ENCODE measurements at regions not wholly inside any gene's neighbourhood (a gene's known extent, or its start where the extent isn't known, plus 50 kb on each side); places are given as distances from the start of the nearest gene placed in this dataset.
A peak's percentile ranks its signal among the peaks of the same experiment; 100 is the strongest.

DNA sequence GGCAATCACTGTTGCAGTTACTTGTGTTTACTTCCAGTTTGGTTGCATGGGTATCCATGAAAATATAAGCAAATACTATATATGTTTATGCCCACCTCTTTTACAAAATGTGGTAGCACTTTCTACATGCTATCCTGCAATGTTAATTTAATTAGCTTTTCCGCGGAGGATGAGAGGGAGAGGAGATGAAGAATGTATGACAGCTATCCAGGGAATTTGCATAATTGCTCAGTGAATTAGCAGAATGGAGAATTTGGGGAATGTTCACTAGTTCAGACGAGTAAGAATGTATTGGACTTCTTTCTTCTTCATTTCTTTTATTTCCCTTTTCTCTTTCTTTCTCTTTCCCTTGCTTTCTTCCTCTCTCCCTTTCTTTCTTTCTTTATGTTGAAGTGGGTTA, 140.7 kb upstream of the SLC28A3 start:
- Histone ChIP-seq H3K9me3 (replicated peaks) (no peaks in the 10 kb centered on the region), H3K27me3 (0 out of 2 replicates have a peak, but pooled peaks cover 5% of the 10 kb centered on the region), H3K4me3 (no peak overlapping the region), H3K27ac (no peak overlapping the region), H3K36me3 (no peaks in the 10 kb centered on the region), H3K4me1 (no peaks in the 10 kb centered on the region)
- no peak for DNase-seq

DNA sequence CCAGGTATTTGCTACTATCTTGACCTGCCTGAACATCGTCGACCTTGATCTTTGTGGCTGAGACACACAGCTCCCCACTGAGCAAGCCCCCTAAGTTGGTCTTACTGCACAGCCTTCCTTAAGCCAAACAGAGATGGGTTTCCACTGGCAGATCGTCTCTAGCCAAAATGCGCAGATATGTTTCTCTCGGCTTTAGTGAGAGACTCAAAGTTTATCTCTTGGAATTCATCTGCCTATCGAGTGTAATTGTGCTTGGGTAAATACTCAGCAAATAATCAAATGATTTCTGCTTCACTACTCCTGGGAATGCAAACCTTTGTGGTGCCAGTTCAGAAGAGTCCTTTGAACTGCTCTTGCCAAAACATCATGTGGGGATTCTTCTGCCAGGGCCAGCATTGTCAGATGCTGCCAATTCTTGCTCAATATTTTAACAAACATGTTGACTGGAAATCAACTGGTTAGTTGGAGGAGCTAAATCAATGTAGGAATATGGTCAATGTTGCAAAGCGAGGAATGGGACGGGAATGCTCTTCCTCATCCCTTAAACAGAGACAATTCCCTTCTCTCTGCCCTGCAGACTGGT, 141.2 kb upstream of the SLC28A3 start:
- DNase-seq = no peak
- no peak overlapping the region for H3K4me3 ChIP-seq
- H3K4me1 ChIP-seq = no peaks in the 10 kb centered on the region
- no peaks in the 10 kb centered on the region for H3K9me3 ChIP-seq (replicated peaks)
- H3K27me3 ChIP-seq = 0 out of 2 replicates have a peak, but pooled peaks cover 5% of the 10 kb centered on the region
- H3K27ac ChIP-seq = no peak overlapping the region
- H3K36me3 ChIP-seq = no peaks in the 10 kb centered on the region

DNA sequence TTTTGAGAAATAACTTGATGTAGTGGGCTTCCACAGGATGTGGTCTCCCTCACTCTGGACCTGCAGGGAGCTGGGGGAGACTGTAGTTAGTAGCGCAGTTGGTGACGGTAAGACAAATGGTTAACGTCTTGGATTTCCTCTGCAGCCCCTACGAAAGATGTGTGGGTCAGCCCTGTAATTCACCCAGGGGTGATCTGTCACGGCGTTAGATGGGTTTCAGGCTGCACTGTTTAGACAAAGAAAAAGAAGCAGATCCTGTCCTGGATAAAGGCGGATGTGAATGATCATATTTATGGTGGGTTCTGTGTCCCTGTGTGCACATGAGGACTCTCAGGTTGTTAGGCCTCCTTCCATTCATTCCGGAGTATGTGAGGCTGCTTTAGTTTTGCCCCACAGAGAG, 142.0 kb upstream of the SLC28A3 start:
- H3K27ac ChIP-seq = no peak overlapping the region
- no peak overlapping the region for H3K4me3 ChIP-seq
- H3K36me3 ChIP-seq = no peaks in the 10 kb centered on the region
- DNase-seq = no peak
- 0 out of 2 replicates have a peak, but pooled peaks cover 5% of the 10 kb centered on the region for H3K27me3 ChIP-seq
- H3K4me1 ChIP-seq = no peaks in the 10 kb centered on the region
- no peaks in the 10 kb centered on the region for H3K9me3 ChIP-seq (replicated peaks)

DNA sequence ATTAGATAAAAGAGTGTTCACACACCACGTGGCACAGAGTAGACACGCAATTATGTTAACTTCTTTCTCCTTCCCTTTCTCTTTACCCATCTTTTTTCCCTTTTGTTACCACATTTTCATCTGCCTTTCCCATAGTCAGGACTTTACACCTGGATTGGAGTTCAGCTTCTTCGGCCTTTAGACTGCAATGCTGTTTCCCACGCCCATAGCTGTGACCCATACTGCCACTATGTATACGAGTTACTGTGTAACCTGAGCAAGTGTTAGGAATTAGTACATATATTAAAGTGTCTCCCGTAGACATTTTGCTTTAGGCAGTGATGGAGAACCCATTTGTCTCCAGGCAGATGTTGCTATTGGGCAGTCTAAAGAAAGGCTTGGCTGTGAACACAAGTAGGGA, 143.6 kb upstream of the SLC28A3 start:
- no peak for DNase-seq
- H3K9me3 ChIP-seq (replicated peaks) = no peaks in the 10 kb centered on the region
- H3K4me1 ChIP-seq = no peaks in the 10 kb centered on the region
- no peak overlapping the region for H3K4me3 ChIP-seq
- H3K27me3 ChIP-seq = no peaks in the 10 kb centered on the region
- H3K36me3 ChIP-seq = no peaks in the 10 kb centered on the region
- H3K27ac ChIP-seq = no peak overlapping the region

DNA sequence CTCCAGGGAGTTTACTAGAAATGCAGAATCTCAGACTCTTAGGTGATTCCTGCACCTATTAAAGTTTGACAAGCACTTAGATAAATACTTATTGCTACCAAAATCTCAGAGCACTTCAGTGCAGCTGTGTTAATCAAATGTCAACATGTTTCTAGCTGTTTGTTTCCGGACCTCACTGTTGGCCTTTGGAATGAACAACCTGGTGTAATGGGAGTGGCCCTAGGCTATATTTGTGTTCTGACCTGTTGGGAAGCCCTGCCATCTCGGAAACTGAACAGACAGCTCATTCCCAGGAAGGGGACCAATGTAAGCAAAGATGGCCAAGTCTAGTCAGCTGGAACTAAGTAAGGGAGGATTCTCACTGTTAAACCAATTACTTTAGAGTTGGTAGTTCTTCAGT, 145.0 kb upstream of the SLC28A3 start:
- Histone ChIP-seq H3K27me3 (no peaks in the 10 kb centered on the region), H3K27ac (no peak overlapping the region), H3K4me1 (no peaks in the 10 kb centered on the region), H3K4me3 (no peak overlapping the region), H3K9me3 (replicated peaks) (no peaks in the 10 kb centered on the region), H3K36me3 (no peaks in the 10 kb centered on the region)
- DNase-seq = no peak

DNA sequence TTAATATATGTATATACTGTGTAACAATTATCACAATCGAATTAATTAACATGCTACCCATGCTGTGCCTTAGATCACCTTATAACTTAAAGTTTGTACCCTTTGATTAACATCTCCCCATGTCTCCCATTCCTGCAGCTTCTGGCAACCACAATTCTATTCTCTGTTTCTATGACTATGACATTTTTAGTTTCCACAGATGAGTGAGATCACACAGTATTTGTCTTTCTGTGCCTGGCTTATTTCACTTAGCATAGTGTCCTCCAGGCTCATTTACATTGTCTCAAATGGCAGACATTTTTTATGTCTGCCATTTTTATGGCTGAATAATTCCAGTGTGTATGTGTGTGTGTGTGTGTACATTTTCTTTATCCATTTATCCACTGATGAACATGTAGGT, 146.1 kb upstream of the SLC28A3 start:
- Histone ChIP-seq H3K27ac (no peak overlapping the region), H3K27me3 (no peaks in the 10 kb centered on the region), H3K9me3 (replicated peaks) (no peaks in the 10 kb centered on the region), H3K4me1 (no peaks in the 10 kb centered on the region), H3K36me3 (no peaks in the 10 kb centered on the region), H3K4me3 (no peak overlapping the region)
- DNase-seq = no peak

DNA sequence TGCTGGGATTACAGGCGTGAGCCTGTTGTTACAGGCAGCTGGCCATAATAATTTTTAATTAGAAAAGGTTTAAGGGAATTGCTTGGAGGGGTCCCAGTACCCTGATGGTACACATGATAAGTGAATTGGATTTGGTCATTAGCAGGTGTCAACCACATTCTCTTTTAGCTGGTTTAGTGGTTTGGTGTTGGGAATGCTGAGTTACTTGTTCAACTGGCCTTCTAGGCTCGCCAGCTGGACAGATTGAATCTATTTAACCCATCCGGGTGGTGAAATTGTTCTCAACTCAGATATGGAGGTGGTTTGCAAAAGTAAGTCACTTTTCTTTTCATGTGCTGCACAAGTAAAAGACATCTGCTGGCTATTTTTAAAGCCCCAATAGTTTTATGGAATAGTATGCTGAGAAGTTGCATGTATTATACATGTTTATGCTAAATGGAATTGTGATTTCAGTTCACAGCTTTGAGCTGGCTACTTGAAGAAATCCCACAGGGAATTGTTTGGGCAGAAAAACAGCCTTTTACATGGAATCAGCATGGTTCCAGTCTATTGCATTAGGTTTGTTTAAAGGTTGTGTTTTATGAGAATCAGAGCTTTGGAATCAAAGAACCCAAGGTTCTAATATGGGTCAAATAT, 149.8 kb upstream of the SLC28A3 start:
- Histone ChIP-seq H3K27me3 (no peaks in the 10 kb centered on the region), H3K27ac (no peak overlapping the region), H3K36me3 (no peaks in the 10 kb centered on the region), H3K4me3 (no peak overlapping the region), H3K9me3 (replicated peaks) (no peaks in the 10 kb centered on the region), H3K4me1 (no peaks in the 10 kb centered on the region)
- DNase-seq = peak in 1 of 2 experiments; percentile 6

DNA sequence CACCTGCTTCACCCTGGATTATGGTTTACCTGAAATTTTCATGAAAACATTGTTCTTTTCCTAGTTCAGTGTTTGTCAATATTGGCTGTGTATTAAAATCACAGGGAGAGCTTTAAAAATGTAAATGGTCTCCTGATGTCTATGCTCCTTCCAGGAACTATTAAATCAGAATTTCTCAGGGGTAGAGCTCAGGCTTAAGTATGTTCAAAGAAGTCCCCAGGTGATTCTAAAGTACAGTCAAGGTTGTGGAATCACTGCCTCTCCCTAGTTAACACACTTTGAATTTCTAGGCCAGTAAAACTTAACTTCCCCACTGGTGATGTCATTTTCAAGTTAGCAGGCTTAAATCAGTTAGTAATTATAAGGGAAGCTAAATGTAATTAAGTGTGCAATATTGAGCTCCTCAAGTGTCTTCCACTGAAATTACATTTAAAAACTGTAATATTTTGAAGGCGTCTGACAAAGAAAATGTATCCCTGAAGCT, 150.3 kb upstream of the SLC28A3 start:
- no peak overlapping the region for H3K4me3 ChIP-seq
- DNase-seq = no peak
- H3K27me3 ChIP-seq = no peaks in the 10 kb centered on the region

DNA sequence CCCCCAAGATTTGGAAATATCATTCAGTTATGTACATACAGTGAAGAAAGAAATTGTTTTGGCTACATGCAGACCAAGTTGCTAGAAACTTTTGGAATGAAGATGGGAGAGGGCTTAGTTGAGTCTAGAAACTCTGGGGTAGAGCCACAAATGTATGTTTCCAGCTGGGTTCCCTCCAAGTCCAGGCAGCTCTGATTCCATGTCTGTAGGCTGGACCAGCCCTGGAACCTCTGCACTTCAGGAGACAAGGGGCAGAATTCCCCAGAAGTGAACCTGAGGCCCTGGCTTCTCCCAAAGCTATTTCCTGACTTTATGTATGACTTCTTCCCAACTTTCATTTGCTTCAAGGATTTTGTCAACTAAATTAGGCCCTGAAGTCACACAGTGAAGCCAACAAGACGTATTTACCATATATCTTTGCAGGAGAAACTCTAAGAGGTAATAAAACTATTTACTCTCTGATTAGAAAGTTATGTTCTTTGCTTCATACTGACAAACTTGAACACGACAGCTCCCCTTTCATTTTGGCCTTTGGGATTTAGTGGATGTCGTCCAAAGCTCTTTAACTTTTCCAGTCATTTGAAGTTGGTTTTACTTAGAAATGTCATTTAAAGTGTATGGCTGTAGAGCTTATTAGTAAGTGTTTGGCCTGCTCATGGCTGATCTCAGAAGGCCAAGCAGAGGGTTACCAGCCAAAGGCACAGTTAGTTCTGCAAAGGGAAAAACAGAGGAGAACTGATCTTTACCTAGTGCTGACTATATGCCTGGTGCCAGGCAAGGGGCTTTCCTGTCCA, 152.0 kb upstream of the SLC28A3 start:
- Histone ChIP-seq H3K27me3 (0 out of 2 replicates have a peak, but pooled peaks cover 3% of the 10 kb centered on the region), H3K9me3 (replicated peaks) (no peaks in the 10 kb centered on the region)

More for the DNA sequence above, 150.3 kb upstream of the SLC28A3 start:
- Histone ChIP-seq H3K4me1 (no peaks in the 10 kb centered on the region), H3K36me3 (no peaks in the 10 kb centered on the region), H3K27ac (no peak overlapping the region), H3K9me3 (replicated peaks) (no peaks in the 10 kb centered on the region)

DNA sequence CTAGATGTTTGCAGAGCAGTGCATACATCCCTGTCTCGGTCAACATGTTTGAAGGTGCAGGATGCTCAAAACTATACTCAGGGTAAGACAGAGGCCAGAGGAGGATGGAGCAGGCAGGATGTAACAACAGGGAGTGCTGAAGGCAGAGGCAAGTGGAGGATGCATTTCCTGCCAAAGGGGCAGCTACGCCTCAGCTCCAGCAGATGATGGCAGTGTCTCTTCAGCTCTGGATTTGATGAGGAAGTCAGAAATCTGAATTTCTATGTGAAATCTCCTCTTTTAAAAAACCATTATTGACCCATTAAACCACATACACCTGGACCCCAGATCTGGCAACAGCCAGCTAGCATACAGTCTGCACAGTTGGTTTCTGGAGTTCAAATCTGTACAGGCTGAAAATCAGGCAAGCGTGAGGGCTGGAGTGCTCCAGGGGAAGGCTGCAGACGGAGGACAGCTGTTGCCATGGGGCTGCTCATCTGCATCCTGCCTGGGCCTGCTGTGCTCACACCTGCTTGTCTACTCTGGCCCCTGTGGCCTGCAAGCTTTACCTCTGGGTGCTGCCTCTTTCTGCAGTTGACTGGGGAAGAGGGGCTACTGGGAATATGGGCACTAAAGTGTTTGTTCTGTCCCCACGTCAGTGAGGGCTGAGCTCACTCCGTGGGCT, 152.9 kb upstream of the SLC28A3 start:
- H3K27ac ChIP-seq = no peak overlapping the region
- H3K27me3 ChIP-seq = peaks cover 3% of the 10 kb centered on the region; the same call in 1 of the 2 replicates
- DNase-seq = peak; percentile 5 to 12
- no peaks in the 10 kb centered on the region for H3K4me1 ChIP-seq
- H3K36me3 ChIP-seq = no peaks in the 10 kb centered on the region
- no peaks in the 10 kb centered on the region for H3K9me3 ChIP-seq (replicated peaks)
- H3K4me3 ChIP-seq = no peak overlapping the region

More for the DNA sequence above, 152.0 kb upstream of the SLC28A3 start:
- DNase-seq = no peak
- H3K27ac ChIP-seq = no peak overlapping the region
- H3K36me3 ChIP-seq = no peaks in the 10 kb centered on the region
- H3K4me3 ChIP-seq = no peak overlapping the region
- H3K4me1 ChIP-seq = no peaks in the 10 kb centered on the region

DNA sequence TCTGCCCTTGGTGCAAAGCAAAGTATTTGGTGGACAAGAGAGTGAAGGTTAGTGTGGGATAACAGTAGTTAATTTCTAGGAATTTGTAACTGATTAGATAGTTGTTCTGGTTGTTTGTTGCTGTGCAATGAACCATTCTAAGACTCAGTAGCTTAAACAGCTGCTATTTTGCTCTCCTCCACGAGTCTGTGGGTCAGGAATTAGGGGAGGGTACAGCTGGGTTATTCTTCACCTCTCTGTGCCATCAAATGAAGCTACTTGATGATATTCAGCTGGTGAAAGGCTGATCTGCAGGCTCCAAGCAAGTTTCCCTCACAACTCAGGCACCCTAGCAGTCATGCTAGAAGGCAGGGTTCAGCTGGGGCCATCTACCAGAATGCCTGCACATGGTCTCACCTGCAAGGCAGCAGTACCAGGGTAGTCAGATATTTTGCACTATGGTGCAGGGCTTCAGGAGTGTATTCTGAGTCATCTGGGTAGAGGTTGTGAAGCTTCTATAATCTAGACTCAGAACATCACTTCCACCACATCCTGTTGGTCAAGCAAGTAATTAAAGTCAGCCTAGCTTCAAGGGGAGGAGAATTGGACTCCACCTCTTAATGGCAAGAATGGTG, 159.5 kb upstream of the SLC28A3 start:
- H3K9me3 ChIP-seq (replicated peaks) = no peaks in the 10 kb centered on the region
- H3K27me3 ChIP-seq = peaks cover 3% of the 10 kb centered on the region
- no peak overlapping the region for H3K27ac ChIP-seq
- H3K36me3 ChIP-seq = no peaks in the 10 kb centered on the region
- no peak for DNase-seq
- H3K4me1 ChIP-seq = no peaks in the 10 kb centered on the region
- no peak overlapping the region for H3K4me3 ChIP-seq

DNA sequence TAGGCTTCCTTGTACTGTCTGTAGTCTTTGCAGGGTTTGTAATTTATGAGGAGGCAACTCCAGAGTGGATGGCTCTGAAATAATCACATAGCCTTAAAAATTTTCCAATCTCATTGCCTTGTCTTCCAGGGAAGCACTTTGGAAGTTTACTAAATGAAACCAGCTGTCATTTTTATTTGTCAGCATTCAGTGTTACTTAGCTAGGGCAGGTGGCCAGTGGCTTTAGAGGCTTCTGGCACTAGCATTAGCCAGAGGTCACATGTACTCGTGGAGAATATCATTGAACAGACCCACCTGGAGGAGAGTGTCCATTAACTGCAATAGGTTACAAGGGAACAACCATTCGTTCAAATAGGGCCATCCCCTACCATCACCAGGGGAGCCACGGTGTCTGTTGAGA, 160.3 kb upstream of the SLC28A3 start:
- DNase-seq = no peak
- no peaks in the 10 kb centered on the region for H3K4me1 ChIP-seq
- H3K4me3 ChIP-seq = no peak overlapping the region
- peaks cover 3% of the 10 kb centered on the region for H3K27me3 ChIP-seq
- no peaks in the 10 kb centered on the region for H3K9me3 ChIP-seq (replicated peaks)
- H3K36me3 ChIP-seq = no peaks in the 10 kb centered on the region
- H3K27ac ChIP-seq = no peak overlapping the region

DNA sequence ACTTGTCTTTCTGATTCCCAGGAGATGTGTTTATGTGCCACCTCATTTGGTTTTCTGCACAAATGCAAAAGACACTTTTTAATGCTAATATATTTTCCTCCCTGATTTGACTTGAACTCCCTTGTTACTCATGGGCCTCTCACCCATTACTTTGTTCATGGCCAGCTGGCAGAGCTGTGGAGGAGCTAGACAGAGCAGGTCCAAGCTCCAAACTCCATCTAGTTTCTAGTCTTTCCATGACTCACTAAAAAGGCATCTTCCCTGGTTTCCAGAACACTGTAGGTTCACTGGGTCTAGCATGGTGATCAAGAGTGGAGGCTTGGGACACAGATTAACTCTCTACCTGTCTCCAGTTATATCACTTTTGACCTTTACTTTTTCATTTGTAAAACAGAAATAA, 161.0 kb upstream of the SLC28A3 start:
- Histone ChIP-seq H3K36me3 (no peaks in the 10 kb centered on the region), H3K4me3 (no peak overlapping the region), H3K9me3 (replicated peaks) (no peaks in the 10 kb centered on the region), H3K4me1 (no peaks in the 10 kb centered on the region), H3K27ac (no peak overlapping the region), H3K27me3 (no peaks in the 10 kb centered on the region; the same call in none of the 2 replicates)
- no peak for DNase-seq

DNA sequence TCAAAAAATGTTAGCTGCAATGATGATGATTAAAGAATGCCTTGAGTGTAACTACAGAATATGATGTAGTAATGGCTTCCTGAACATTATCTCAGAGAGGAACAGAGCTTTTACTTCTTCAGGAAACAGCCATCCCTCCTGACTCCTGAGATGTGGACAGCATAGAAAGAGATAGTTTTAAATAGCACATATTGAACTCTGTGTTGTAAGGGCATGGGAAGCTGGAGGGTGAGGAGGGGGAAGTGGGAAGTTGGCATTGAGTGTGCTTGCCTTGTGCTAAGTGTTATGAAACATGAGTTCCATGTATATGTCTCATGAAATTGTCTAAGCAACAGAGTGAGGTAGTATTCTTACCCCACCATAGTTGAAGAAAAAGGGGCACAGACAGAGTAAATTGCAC, 161.5 kb upstream of the SLC28A3 start:
- no peak overlapping the region for H3K4me3 ChIP-seq
- no peaks in the 10 kb centered on the region; the same call in none of the 2 replicates for H3K27me3 ChIP-seq
- H3K9me3 ChIP-seq (replicated peaks) = no peaks in the 10 kb centered on the region
- H3K27ac ChIP-seq = no peak overlapping the region
- H3K36me3 ChIP-seq = no peaks in the 10 kb centered on the region
- no peak for DNase-seq
- H3K4me1 ChIP-seq = no peaks in the 10 kb centered on the region

Data from SJCRH30 (cell line).